Mesothelial cell of epicardium (in vitro differentiated cells): ENCODE measurements at regions not wholly inside any gene's neighbourhood (a gene's known extent, or its start where the extent isn't known, plus 50 kb on each side); places are given as distances from the start of the nearest gene placed in this dataset.
"Not testable (repeated sequence)": the region's sequence is repeated elsewhere in the genome, so short reads cannot be mapped to it uniquely, and the experiment has no call there.

Experiments
- DNase-seq, 2 experiments: peaks; one replicate each; pipeline ENCODE4 v3.0.0; 2021; ENCODE audit warnings: low spot score in 2 of 2; ENCODE audit not compliant: unreplicated experiment in 2 of 2
- H3K27ac Mint-ChIP-seq: 2 replicates; pipeline ENCODE4 v1.8.0; 2021; ENCODE audit warnings: mixed read lengths
- H3K27me3 Mint-ChIP-seq: 2 replicates; pipeline ENCODE4 v1.8.0; 2021; ENCODE audit warnings: low read depth, mixed read lengths
- H3K36me3 Mint-ChIP-seq: 2 replicates; pipeline ENCODE4 v1.8.0; 2021; ENCODE audit warnings: mixed read lengths
- H3K4me1 Mint-ChIP-seq: 2 replicates; pipeline ENCODE4 v1.8.0; 2021; ENCODE audit warnings: mixed read lengths
- H3K4me3 Mint-ChIP-seq: 2 replicates; pipeline ENCODE4 v1.8.0; 2021; ENCODE audit warnings: mild to moderate bottlenecking, moderate library complexity, mixed read lengths
- H3K9me3 Mint-ChIP-seq: 2 replicates; pipeline ENCODE4 v1.8.0; 2021; ENCODE audit warnings: mixed read lengths
- CTCF ChIP-seq: fragments of 200-600 bp; sonication (generic); IDR thresholded peaks from one replicate; pipeline ENCODE4 v1.5.0; 2021; ENCODE audit warnings: antibody characterized with exemption; ENCODE audit not compliant: unreplicated experiment

DNA sequence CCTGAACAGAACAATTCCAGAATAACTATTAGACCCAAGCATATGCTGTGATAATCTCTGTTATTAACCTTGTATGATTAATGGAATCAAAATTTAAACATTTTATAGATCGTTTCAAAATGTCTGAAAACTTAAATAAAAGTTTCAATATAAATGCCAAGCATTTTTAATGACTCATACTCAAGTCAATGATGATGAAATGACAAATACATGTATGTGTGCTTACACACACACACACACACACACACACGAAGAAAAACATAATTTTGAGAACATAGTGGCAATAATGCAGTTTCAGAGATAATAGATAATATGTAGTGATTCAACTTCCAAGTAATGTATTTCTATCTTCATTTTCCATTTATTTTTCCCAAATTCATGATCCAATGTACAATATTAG, 384.9 kb upstream of the FOXG1 start:
- Mint-ChIP-seq H3K27me3 (no peaks in the 10 kb centered on the region), H3K27ac (no peak overlapping the region), H3K4me3 (no peak overlapping the region), H3K36me3 (no peaks in the 10 kb centered on the region), H3K9me3 (no peaks in the 10 kb centered on the region), H3K4me1 (peaks cover 5% of the 10 kb centered on the region)
- no peak for TF ChIP-seq CTCF
- no peak for DNase-seq

- no peak overlapping the region for H3K27ac Mint-ChIP-seq
- H3K36me3 Mint-ChIP-seq, result no peaks in the 10 kb centered on the region
- no peak overlapping the region for H3K4me3 Mint-ChIP-seq
- peaks cover 5% of the 10 kb centered on the region for H3K4me1 Mint-ChIP-seq
- no peak for TF ChIP-seq CTCF
- H3K27me3 Mint-ChIP-seq, result no peaks in the 10 kb centered on the region
- no peak for DNase-seq
- H3K9me3 Mint-ChIP-seq, result no peaks in the 10 kb centered on the region
Observed at GRCh38 chr14:28382444-28383190, 384.0 kb upstream of the FOXG1 start.

- Mint-ChIP-seq H3K4me1 (no peaks in the 10 kb centered on the region), H3K27me3 (no peaks in the 10 kb centered on the region), H3K27ac (no peak overlapping the region), H3K36me3 (no peaks in the 10 kb centered on the region), H3K4me3 (no peak overlapping the region), H3K9me3 (peaks cover 21% of the 10 kb centered on the region)
- no peak for TF ChIP-seq CTCF
- DNase-seq, result no peak
Observed at GRCh38 chr14:28398506-28398905, 368.1 kb upstream of the FOXG1 start.

DNA sequence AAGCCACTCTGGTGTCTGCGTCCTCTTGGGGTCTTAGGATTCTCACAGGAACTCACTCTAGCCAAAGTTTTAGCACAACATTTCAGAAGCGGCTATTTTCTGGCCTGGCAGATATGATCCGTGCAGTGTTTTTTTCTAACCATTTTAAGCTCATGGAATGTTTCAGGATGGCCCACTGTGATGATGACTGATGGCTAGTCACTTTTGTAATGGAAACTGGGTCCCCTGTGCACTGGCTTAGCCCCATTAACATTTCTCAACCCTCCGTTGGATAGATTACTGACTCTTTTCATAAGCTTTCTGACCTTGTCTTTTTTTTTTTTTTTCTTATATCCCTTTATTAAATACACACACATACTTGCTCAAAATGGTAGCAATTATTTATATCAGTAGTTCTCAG, 364.9 kb upstream of the FOXG1 start:
- not testable (repeated sequence) for H3K36me3 Mint-ChIP-seq, H3K27me3 Mint-ChIP-seq, DNase-seq, H3K27ac Mint-ChIP-seq, H3K4me3 Mint-ChIP-seq, H3K4me1 Mint-ChIP-seq
- peaks cover 16% of the 10 kb centered on the region for H3K9me3 Mint-ChIP-seq

GRCh38 chr14:28406196-28406595, 360.4 kb upstream of the FOXG1 start:
- no peak for DNase-seq
- Mint-ChIP-seq H3K27me3 (no peaks in the 10 kb centered on the region), H3K27ac (no peak overlapping the region), H3K36me3 (no peaks in the 10 kb centered on the region), H3K9me3 (no peaks in the 10 kb centered on the region), H3K4me1 (no peaks in the 10 kb centered on the region), H3K4me3 (no peak overlapping the region)
- TF ChIP-seq CTCF, result no peak

DNA sequence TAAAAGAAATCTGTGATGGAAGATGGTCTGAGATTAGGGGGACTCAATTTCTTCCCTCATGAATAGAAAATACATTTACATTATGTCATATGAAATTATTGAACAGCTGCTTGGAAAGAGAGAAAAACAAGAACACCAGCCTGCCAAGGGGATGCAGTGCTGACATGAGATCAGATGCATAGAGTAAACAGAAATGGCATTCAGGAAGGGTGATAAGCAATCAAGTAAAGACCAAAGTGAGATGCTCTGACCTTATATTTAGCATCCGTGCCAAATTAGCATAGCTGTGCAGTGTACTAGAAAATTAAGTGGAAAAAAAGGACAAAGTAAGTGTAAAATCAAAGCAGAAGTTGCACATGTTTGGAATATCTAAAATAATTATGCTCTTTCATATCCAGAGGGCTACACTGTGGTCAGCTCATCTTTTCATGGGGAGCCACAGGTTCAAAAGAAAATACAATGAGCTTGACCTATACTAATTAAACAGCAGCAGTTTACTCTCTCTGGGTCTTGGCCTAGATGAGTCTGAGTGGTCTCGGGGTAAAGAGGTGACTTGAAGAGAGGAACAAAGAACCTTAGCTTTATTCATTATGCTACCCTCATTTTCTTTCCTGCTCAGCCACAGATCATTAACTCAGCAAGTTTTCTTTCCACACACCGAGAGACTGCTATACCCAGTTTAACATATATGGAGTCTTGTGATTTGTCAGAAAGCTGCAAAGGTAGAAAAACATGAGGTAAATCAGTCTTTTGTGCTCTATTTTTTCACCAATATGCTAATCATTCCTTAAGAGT, 359.4 kb upstream of the FOXG1 start:
- no peak overlapping the region for H3K4me3 Mint-ChIP-seq
- no peaks in the 10 kb centered on the region for H3K4me1 Mint-ChIP-seq
- no peaks in the 10 kb centered on the region for H3K27me3 Mint-ChIP-seq
- no peaks in the 10 kb centered on the region for H3K36me3 Mint-ChIP-seq
- H3K9me3 Mint-ChIP-seq, result peaks cover under 1% of the 10 kb centered on the region
- DNase-seq, result no peak
- no peak overlapping the region for H3K27ac Mint-ChIP-seq
- no peak for TF ChIP-seq CTCF
